Mammary epithelial cell (primary cell): ENCODE measurements at regions not wholly inside any gene's neighbourhood (a gene's known extent, or its start where the extent isn't known, plus 50 kb on each side); places are given as distances from the start of the nearest gene placed in this dataset.

Experiments used
- CTCF ChIP-seq, 2 donors: IDR thresholded peaks in 1 of 2; conservative IDR thresholded peaks in 1 of 2; 2 replicates each; pipeline ENCODE4 v1.5.1; 2011 to 2012; ENCODE audit warnings: inconsistent platforms in 2 of 2, low read length in 2 of 2, mild to moderate bottlenecking in 2 of 2, control low read depth in 1 of 2, low read depth in 1 of 2; ENCODE audit not compliant: insufficient read depth in 1 of 2; ENCODE audit errors: extremely low read depth in 1 of 2
- EZH2 ChIP-seq: IDR thresholded peaks from 2 replicates; pipeline ENCODE4 v1.6.1; 2012; ENCODE audit warnings: low read length, inconsistent platforms, borderline replicate concordance

- TF ChIP-seq CTCF (conservative IDR thresholded peaks at IDR 0.05 in 1 of 2, IDR thresholded peaks at IDR 0.05 in 1 of 2; ENCODE audit: extremely low read depth in 1 of 2, insufficient read depth in 1 of 2, low read depth in 1 of 2, low read length in 2 of 2) (no peak), EZH2 (no peak)
Observed at GRCh38 chr14:66404051-66404545, 82.1 kb upstream of the CCDC196 start.
